NCI-H82 treated with DMSO at 0.1 percent for 48 hours (cell line): ENCODE measurements at regions not wholly inside any gene's neighbourhood (a gene's known extent, or its start where the extent isn't known, plus 50 kb on each side); places are given as distances from the start of the nearest gene placed in this dataset.

ENCODE experiments used
- DNase-seq: peaks from one replicate; lab custom pipeline; 2025; ENCODE audit not compliant: unreplicated experiment; lab: John Stamatoyannopoulos, UW

DNA sequence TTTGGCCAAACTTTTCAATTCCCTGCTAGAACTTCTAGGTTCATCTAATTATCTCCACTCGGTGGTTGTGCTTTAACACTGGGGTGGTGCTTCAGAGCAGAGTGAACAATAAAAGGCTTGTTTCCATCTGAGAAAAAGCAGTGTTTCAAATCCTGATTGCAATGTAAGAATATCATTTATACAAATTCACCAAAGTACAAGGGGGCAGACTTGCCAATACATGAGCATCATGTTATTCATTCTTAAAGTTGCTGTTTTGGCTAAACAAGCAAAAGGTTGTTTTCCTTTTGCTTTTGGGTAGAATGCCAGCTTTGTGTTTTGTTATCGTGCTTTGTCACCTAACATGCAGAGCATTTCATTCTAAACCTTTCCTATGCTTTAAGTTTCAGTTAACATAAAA is 78.5 kb upstream of the UBAC2 start:
- DNase-seq, result no peak

DNA sequence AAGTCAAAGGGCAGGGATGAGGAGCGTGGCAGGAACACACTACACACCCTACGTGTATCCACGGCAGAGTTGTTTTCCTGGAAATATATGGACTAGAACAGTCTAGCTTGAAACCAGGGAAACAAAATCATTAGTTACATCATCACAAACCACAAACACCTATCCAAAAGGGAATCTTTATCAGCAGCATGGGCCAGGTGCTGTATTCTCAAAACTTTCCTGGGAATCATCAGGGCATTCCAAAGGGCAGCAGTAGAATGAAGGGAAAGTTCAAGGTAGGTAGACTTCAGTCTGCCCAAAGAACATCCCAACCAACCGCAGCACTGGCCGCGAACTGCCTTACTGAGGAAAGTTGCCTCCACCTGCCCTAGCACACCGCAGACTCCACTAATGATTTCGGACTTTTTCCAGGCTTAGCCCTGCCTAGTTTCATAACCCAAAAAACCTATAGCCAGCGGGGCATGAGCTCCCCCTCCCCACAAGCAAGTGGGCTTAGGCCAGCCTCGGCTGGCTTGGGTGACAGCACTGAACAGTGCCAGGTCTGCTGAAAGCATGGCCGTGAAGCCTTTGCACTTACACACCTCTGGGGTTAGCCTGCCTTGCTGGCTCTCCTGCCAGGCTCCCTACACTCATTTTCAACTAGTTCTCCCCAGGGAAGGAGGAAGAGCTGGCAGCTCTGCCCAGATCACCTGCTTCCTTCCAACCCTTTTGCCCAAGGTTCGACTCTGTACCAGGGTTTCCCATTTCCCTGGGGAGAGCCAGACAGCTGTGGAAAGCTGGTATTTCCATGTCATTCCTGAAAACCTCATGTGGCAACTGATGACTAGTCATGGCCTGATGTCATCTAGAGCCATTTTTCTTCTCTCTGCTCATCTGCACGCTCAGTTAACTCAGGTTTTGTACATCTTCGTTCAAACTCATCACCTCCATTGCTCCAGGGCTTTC is 77.3 kb upstream of the UBAC2 start:
- DNase-seq, result no peak

DNA sequence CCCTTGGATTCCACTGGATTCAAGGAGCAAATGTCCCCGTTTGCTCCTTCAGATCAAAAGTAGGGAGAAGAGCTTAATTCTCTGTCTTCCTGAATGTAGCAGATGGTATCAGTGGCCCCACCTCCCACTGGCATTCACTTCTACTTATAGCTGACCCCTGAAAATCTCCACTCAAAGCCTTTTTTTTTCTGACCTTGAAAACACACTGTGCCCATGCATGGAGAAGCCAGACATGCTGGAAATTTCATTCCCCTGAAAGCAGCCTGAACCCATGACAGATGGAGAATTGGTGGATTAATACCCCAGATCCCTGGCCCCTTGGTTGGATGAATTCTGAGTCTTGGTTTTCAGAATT is 76.6 kb upstream of the UBAC2 start:
- DNase-seq, result peak; percentile 78

DNA sequence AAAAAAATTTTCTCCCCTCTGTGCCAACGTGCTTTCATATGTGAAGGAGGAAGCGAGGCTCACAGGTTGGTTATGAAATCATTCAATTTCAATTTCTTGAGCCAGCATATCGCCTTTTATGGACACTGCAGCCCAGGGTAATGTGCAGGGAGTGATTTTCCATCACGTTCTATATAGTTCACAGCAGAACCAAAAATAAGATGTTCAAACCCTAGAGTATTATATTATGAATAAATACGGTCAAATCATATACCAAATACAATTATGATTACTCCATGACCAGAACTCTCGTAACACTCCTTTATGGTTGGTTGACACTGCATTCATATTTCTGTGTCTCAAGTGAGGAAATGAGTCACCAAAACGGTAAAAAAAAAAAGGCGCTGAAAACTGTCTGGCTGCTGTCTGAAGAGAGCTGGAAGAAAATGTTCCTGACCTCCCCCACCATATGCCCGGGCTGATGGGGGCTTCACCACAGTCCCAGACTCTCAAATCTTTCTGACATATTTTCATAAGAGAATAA is 75.8 kb upstream of the UBAC2 start:
- no peak for DNase-seq

DNA sequence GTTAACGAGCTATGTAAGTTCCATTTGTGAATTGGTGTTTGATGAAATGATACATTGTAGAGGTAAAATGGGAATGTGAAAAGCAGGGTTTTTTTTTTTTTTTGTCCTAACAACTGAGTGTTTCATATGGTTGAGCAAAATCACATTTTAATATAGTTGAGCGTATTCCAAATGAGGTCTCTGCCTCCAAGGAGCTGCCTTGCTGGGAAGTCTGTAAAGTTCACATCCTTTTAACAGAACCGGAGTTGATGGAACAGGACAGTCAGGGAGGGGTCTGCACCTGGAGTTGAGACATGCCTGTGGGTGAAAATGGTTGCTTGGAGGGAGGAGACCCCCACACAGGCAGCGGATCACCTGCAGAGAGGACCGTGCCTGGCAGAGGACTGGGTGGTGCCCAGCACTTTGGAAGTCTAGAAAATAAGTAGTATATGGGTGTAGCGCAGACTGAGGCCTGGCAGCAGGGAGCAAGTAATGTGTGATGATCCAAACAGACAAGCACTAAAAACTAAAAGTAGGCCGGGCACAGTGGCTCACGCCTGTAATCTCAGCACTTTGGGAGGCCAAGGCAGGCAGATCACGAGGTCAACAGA is 75.2 kb upstream of the UBAC2 start:
- no peak for DNase-seq

DNA sequence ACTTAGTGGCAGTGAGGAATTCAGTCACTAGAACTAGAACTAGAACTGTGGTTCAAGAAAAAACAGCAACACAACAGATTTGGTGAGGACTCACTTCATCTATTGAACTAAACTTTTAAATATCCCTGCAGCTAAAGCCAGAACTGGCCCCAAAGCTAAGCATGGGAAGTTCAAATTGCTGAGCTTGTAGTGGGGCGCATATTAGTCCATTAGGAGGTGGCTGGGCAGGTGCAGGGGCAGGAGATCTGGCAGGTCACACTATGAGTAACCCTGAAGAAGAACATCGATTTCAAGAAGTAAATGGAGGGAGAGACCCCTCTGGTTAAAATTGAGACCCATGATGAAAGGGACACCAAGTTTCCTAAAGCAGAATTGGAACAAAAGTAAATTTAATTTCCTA is 73.8 kb upstream of the UBAC2 start:
- no peak for DNase-seq

DNA sequence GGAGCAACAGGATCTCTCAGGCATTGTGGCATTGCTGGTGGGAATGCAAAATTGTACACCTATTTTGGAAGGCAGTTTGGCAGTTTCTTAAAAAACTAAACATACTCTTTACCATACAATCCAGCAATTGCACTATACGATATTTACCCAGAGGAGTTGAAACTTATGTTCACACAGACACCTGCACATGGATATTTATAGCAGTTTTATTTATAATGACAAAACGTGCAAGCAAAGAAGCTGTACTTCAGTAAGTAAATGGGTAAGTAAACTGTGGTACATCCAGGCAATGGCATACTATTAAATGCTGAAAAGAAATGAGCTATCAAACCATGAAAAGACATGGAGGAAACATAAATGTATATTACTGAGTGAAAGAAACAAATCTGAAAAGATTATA is 71.6 kb upstream of the UBAC2 start:
- no peak for DNase-seq

DNA sequence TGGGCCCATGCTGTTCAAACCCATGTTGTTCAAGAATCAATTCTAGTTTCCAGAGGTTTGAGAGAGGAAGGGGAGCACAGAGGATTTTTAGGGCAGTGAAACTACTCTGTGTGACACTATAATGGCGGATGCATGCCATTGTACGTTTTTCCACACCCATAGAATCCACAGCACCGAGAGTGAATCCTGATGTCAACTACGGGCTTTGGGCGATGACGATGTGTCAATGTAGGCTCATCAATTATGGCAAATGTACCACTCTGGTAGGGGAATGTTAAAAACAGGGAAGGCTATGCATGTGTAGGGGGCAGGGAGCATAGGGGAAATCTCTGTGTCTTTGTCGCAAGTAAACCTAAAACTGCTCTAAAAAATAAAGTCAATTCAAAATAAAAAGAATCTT is 70.7 kb upstream of the UBAC2 start:
- DNase-seq, result no peak

DNA sequence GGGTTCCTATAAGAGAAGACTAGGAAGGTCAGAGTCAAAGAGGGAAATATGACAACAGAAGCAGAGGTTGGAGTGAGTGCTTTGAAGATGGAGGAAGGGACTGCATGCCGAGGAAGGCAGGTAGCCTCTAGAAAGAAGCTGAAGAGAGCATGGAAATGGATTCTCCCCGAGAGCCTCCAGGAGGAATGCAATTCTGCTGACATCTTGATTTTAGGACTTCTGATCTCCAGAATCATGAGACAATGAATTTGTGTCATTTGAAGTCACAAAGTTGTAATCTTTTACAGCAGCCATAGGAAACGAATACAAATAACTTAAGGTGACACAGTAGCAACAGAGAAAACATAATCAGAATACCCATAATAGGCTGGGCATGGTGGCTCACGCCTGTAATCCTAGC is 69.2 kb upstream of the UBAC2 start:
- no peak for DNase-seq

DNA sequence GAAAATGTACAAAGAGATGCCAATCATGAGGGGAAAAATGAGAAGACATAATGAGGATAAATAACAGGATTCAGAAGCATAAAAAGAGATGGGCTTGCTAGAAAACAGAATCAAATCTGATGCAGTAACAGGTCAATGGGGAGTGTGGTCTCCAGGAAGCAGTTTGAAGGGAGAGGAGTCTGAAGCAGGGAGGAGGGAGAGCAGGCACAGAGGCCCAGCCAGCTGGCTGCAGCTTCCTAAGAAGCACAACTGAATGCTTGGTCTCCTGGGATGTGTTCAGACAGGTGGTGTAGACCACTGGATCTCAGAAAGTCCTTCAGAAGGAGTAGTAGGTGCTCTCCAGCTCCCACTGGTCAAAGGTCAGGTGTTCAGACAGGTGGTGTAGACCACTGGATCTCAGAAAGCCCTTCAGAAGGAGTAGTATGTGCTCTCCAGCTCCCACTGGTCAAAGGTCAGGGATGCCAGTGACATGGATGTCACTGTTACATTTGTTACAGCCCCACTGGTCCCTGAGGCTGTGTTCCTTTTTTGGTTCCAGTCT is 68.3 kb upstream of the UBAC2 start:
- no peak for DNase-seq

DNA sequence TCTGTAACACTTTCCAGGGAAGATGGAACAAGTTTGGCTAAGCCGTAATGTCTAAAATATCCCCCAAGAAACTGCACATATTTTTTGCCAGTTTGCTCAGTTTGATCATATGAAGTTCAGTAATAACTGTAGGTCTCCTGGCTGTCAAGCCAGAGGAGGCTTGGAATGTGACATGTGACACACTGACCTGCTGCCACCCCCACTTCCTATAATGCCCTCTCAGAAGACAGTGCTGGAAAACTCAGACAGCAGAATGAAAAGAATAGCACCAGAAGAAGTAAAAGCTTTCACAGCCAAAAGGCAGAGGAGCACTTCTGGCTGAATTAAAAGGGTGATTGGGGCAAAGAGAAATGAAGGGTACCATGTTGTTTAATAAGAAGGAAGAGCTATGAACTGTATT is 67.4 kb upstream of the UBAC2 start:
- DNase-seq, result no peak

DNA sequence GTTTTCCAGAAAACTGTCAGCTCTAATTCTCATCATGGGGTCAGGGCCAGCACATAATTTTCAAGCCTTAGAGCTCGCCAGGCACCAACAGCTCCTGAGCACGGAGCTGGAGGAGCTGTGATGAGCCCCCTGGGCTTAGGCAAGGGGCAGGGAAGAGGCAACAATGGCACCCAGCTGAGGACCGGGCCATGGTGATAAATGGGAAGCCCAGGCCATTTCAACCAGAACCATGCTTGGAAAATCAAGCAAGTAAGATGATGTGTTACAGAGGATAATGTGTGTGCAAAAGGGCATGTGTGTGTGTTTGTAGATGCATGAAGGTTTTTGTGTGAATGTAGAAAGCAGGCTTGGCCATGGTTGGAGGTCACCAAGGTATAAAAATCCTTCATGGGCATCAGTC is 66.8 kb upstream of the UBAC2 start:
- DNase-seq, result no peak

DNA sequence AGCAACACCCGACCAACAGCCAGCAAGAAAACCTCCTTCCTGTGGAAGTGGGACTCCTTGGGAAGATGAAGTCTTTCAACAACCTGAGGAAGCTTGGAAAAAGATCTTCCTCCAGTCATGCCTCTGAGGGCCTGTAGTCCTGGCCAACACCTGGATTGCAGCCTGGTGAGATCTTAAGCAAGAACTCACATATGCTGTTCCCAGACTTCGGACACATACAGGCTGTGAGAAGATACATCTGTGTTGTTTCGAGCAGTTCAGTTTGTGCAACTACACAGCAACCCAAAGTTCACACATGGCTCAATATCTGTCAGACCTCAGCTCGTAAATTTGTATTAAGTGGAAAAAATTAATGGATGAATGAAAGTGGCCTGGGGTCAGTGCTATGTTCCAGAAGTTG is 65.1 kb upstream of the UBAC2 start:
- no peak for DNase-seq

DNA sequence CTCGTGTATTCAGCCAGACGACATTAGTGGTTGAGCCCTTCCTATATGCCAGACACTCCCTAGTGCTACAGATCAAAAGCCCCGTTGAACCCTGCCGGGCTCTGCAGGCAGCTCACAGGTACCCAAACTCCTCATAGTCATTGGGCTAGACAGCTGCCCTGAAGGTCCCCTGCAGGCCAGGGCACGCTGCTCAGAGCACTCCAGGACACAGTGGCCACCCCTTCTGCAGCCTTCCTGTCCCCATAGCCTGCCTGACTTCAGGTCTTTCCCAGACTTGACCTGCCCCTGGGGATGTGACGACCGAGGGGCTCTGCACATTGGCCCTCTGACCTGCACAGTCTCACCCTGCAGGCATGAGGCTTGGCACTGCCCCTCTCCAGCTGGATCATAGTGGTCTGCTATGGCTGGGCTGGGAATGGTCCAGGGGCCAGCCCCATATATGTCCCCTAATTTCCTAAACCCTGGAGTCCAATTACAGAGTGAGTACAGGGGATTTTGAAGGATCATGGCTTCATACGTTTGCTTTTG is 64.2 kb upstream of the UBAC2 start:
- DNase-seq, result no peak

DNA sequence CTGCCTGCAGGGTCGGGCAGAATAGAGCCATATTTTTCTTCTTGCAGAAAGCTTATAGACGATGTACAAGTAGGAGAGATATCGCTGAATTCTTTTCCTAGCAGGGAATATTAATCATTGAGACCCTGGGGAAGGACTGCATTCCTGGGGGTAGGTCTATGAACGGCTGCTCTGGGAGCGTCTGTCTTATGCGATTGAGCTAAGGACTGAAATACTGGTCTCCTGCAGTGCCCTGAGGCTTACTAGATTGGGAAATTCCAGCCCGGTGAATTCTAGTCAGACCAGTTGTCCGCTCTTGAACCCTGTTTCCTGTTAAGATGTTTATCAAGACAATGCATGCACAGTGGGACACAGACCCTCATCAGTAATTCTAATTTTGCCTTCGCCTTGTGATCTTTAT is 59.8 kb upstream of the UBAC2 start:
- no peak for DNase-seq

DNA sequence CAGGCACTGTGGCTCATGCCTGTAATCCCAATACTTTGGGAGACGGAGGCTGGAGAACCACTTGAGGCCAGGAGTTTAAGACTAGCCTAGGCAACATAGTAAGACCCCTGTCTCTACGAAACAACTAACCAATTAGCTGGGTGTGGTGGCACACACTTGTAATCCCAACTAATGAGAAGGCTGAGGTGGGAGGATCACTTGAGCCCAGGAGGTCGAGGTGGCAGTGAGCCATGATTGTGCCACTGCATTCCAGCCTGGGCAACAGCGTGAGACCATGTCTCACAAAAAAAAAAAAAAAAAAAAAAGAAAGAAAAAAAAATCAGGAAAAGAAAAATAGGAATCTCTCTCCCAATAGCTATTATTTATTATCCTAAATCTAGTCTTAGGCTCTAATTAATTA is 56.8 kb upstream of the UBAC2 start:
- DNase-seq, result no peak

DNA sequence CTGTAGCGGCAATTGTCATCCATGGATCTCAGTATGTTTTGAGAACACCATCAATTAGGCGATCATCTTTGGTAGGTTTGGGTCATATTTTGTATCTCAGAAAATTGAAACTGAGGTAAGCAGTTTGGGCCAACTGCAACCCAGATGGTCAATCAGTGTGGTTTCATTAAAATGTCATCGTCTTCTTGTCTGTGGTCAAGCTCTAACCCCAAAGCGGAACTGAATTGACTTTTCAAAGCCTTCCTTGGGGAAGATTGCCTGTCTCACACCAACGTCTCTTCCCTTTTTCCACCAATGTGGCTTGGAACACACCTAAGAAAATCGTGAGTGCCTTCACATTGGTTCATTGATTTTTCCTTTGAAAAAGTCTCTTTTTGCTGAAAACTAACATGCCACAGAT is 56.3 kb upstream of the UBAC2 start:
- no peak for DNase-seq

DNA sequence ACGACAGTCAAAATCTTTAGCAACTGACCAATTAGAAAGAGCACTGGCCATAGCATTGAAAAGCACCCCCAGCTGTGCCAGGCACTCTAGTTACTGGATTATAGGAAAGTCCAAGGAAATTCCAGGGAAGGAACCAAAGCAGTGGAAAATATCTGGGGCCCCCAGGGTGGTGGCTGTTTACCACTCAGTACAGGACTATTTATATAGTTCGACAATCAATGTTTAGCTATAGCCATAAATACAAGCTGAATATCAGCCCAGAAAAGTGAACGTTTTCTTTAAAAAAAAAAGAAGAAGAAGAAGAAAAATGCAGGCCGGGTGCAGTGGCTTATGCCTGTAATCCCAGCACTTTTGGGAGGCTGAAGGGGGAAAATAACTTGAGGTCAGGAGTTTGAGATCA is 55.2 kb upstream of the UBAC2 start:
- DNase-seq, result no peak

DNA sequence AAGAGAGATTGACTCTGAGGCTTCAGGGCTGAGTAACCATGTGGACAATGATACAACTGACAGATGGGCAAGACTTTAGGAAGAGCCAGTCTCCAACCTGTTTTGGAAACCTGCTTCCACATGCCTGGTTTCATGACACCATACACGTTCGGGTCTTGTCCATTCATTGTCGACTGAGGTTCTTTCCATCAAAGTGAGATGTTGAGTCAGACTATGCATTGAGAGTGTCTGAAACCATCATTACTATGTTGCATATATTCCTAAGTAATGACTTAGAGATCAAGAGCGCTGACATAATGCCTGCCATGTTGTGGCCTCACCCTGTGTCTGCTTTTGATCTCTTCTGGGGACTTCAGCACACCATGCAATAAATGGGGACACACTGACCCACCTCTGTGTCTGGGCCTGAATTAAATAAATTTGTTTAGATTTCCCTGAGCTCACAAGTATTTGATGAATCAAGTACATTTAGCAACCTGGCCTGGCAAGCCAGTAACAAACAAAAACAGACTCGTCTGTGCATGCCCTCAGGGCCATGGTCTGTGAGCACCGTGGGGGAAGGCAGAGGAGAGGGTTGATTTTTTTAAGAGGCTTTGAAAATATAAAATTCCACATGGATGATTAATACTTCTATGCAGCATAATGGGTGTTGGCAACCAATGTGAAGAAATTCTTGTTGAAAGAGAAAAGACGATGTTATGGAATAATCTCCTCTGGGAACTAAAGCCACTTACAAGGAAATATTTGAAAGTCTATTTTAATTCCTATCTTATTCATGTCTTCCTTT is 49.9 kb upstream of the UBAC2 start:
- DNase-seq, result no peak
